ENCODE measurements at regions not wholly inside any gene's neighbourhood (a gene's known extent, or its start where the extent isn't known, plus 50 kb on each side); places are given as distances from the start of the nearest gene placed in this dataset.

GRCh38 chr11:122280870-122281269, 164.9 kb upstream of the BLID start:
- RAD21 ChIA-PET (ENCODE audit: low non-redundant PET in 1 of 2, low total read pairs in 2 of 2, uncharacterized antibody in 2 of 2, unreplicated experiment in 2 of 2): no interaction called here
- H3K27me3 ChIP-seq (ENCODE audit: insufficient read depth, low read length): no peaks in the 10 kb centered on the region
- H3K36me3 ChIP-seq (ENCODE audit: control insufficient read depth in 1 of 2, insufficient read depth in 2 of 2, low read length in 2 of 2): no peaks in the 10 kb centered on the region

More at GRCh38 chr11:122280870-122281269, 164.9 kb upstream of the BLID start:
- intact Hi-C loops (cut with micrococcal nuclease): no loop called here
- ATAC-seq (no peak), DNase-seq (ENCODE audit: low read depth, low spot score) (no peak)
- H3K9me2 ChIP-seq (ENCODE audit: insufficient read depth): no peaks in the 10 kb centered on the region
- no peak overlapping the region for H2AFZ ChIP-seq (ENCODE audit: low read depth, low read length, poor library complexity, severe bottlenecking)
- no peak overlapping the region for H3K27ac ChIP-seq (ENCODE audit: low read depth, low read length)
- no peaks in the 10 kb centered on the region for H4K20me1 ChIP-seq (ENCODE audit: insufficient read depth)
- ChIA-PET POLR2A (no interaction called here), CTCF (no interaction called here)
- H3K4me3 ChIP-seq (replicated peaks in 1 of 2; ENCODE audit: low read depth in 1 of 2, low read length in 2 of 2): no peak overlapping the region
- no peak overlapping the region for H3K9ac ChIP-seq (ENCODE audit: low read length)
- TF ChIP-seq POLR2AphosphoS5 (IDR thresholded peaks at IDR 0.05; ENCODE audit: low read depth, low read length) (no peak), MAX (IDR thresholded peaks at IDR 0.05) (no peak), ZBTB33 (IDR thresholded peaks at IDR 0.05; ENCODE audit: extremely low read depth, insufficient replicate concordance, low read length) (no peak), RAD21 (IDR thresholded peaks at IDR 0.05; ENCODE audit: low read depth) (no peak), EZH2 (IDR thresholded peaks at IDR 0.05) (no peak), SP1 (IDR thresholded peaks at IDR 0.05; ENCODE audit: low read depth) (no peak), REST (IDR thresholded peaks at IDR 0.05; ENCODE audit: low read depth) (no peak), ZNF274 (IDR thresholded peaks at IDR 0.05; ENCODE audit: low read depth, low read length) (no peak), FOSL1 (IDR thresholded peaks at IDR 0.05; ENCODE audit: low read depth) (no peak), SIN3A (IDR thresholded peaks at IDR 0.05; ENCODE audit: low read depth) (no peak), ZFX (IDR thresholded peaks at IDR 0.05) (no peak), ATF3 (IDR thresholded peaks at IDR 0.05) (no peak), JUND (IDR thresholded peaks at IDR 0.05) (no peak), CTCF (IDR thresholded peaks at IDR 0.05 in 2 of 3, conservative IDR thresholded peaks at IDR 0.05 in 1 of 3; ENCODE audit: borderline replicate concordance in 1 of 3, insufficient read depth in 1 of 3, low read depth in 2 of 3, low read length in 2 of 3) (no peak), TCF7L2 (IDR thresholded peaks at IDR 0.05; ENCODE audit: borderline replicate concordance, extremely low read depth, insufficient read depth, insufficient read length) (no peak), SRF (IDR thresholded peaks at IDR 0.05; ENCODE audit: low read depth) (no peak), ELF1 (IDR thresholded peaks at IDR 0.05; ENCODE audit: borderline replicate concordance, low read depth) (no peak), EGR1 (IDR thresholded peaks at IDR 0.05; ENCODE audit: low read depth) (no peak)
- no TSS peak for BruUV-seq (replicated peaks)
- no peaks in the 10 kb centered on the region for H3K9me3 ChIP-seq (ENCODE audit: control insufficient read depth in 1 of 2, insufficient read depth in 1 of 2, low read depth in 1 of 2, low read length in 2 of 2)
- no peak overlapping the region for H3K4me2 ChIP-seq (ENCODE audit: low read length)
- no peaks in the 10 kb centered on the region for H3K4me1 ChIP-seq (ENCODE audit: control insufficient read depth in 1 of 2, insufficient read depth in 2 of 2, low read length in 2 of 2)
- no peaks in the 10 kb centered on the region for H3K79me2 ChIP-seq (ENCODE audit: insufficient read depth, low read length)

Measured in HCT116 (cell line).